Caco-2 (cell line): ENCODE measurements at regions not wholly inside any gene's neighbourhood (a gene's known extent, or its start where the extent isn't known, plus 50 kb on each side); places are given as distances from the start of the nearest gene placed in this dataset.

Experiments
- BruUV-seq: library from RNA; stranded (reverse); fragments of 400-500 nt; replicated peaks from 2 replicates; lab custom pipeline; 2021; lab: Mats Ljungman, UMichigan
- CTCF ChIA-PET: fragments of 300-600 bp; sonication (Branson Sonifier 250); formaldehyde crosslinking; loops from one replicate; lab custom pipeline; 2022; ENCODE audit warnings: antibody characterized with exemption; lab: Charles Lee
- POLR2A ChIA-PET: fragments of 300-600 bp; sonication (Branson Sonifier 250); formaldehyde crosslinking; loops from one replicate; lab custom pipeline; 2022; ENCODE audit warnings: antibody characterized with exemption; lab: Charles Lee
- DNase-seq, 2 experiments: peaks; one replicate each; pipeline versions ENCODE4 v3.0.0 to v3.0.0-alpha.2; 2020 to 2022
- H3K27me3 ChIP-seq: replicated peaks from 2 replicates; pipeline ENCODE4 v1.6.0; 2011; ENCODE audit warnings: low read length; ENCODE audit not compliant: control insufficient read depth, insufficient read depth
- H3K36me3 ChIP-seq: 2 replicates; pipeline ENCODE4 v1.5.1; 2011; ENCODE audit warnings: low read length; ENCODE audit not compliant: control insufficient read depth, insufficient read depth
- H3K4me1 ChIP-seq: fragments of 250-450 bp; sonication (Bioruptor Pico); 2 replicates; pipeline ENCODE4 v1.5.1; 2020; ENCODE audit warnings: mild to moderate bottlenecking
- H3K4me3 ChIP-seq: 2 replicates; pipeline ENCODE4 v1.5.1; 2011; ENCODE audit warnings: low read depth, mild to moderate bottlenecking, control low read depth, low read length
- H3K9me3 ChIP-seq: fragments of 250-450 bp; sonication (Bioruptor Pico); 2 replicates; pipeline ENCODE4 v1.5.1; 2020; ENCODE audit warnings: mild to moderate bottlenecking, moderate library complexity
- H3K27ac Mint-ChIP-seq: one replicate; pipeline ENCODE4 v1.8.0; 2022; ENCODE audit warnings: mixed read lengths; ENCODE audit not compliant: unreplicated experiment
- H3K27me3 Mint-ChIP-seq: one replicate; pipeline ENCODE4 v1.8.0; 2022; ENCODE audit warnings: mixed read lengths; ENCODE audit not compliant: insufficient read depth, unreplicated experiment
- H3K36me3 Mint-ChIP-seq: one replicate; pipeline ENCODE4 v1.8.0; 2022; ENCODE audit warnings: mild to moderate bottlenecking, mixed read lengths; ENCODE audit not compliant: insufficient read depth, unreplicated experiment
- H3K4me1 Mint-ChIP-seq: one replicate; pipeline ENCODE4 v1.8.0; 2022; ENCODE audit warnings: low read depth, mixed read lengths; ENCODE audit not compliant: unreplicated experiment
- H3K4me3 Mint-ChIP-seq: one replicate; pipeline ENCODE4 v1.8.0; 2022; ENCODE audit warnings: mild to moderate bottlenecking, moderate library complexity, mixed read lengths; ENCODE audit not compliant: unreplicated experiment
- H3K9me3 Mint-ChIP-seq: one replicate; pipeline ENCODE4 v1.8.0; 2022; ENCODE audit warnings: mixed read lengths; ENCODE audit not compliant: unreplicated experiment
- intact Hi-C: fragments of 100-400 bp; cut with micrococcal nuclease; formaldehyde crosslinking; loops from one replicate; pipeline ENCODE4 v1.10.0; 2022; ENCODE audit not compliant: unreplicated experiment
- TF ChIP-seq, protein P1 (sequence below), 2 experiments: fragments of 200-600 bp in 1 of 2; IDR thresholded peaks; 1 replicate in 1 of 2; 2 replicates in 1 of 2; pipeline versions ENCODE4 v1.5.1 to v1.8.0; 2011 to 2022; ENCODE audit warnings: antibody characterized with exemption in 1 of 2, control low read depth in 1 of 2, inconsistent platforms in 1 of 2, low read depth in 1 of 2, low read length in 1 of 2, mild to moderate bottlenecking in 1 of 2, moderate library complexity in 1 of 2; ENCODE audit not compliant: insufficient read depth in 1 of 2, severe bottlenecking in 1 of 2, unreplicated experiment in 1 of 2

GRCh38 chr5:103755974-103756373, 193.4 kb upstream of the NUDT12 start:
- BruUV-seq = no TSS peak
- H3K36me3 Mint-ChIP-seq = no peaks in the 10 kb centered on the region
- Histone ChIP-seq H3K4me3 (no peak overlapping the region), H3K36me3 (no peaks in the 10 kb centered on the region), H3K4me1 (no peaks in the 10 kb centered on the region), H3K27me3 (no peaks in the 10 kb centered on the region), H3K9me3 (no peaks in the 10 kb centered on the region)
- H3K27ac Mint-ChIP-seq = no peak overlapping the region
- POLR2A ChIA-PET = no interaction called here
- intact Hi-C loops = no loop called here
- no peak overlapping the region for H3K4me3 Mint-ChIP-seq
- peaks cover 10% of the 10 kb centered on the region for H3K27me3 Mint-ChIP-seq
- TF ChIP-seq, protein P1, sequence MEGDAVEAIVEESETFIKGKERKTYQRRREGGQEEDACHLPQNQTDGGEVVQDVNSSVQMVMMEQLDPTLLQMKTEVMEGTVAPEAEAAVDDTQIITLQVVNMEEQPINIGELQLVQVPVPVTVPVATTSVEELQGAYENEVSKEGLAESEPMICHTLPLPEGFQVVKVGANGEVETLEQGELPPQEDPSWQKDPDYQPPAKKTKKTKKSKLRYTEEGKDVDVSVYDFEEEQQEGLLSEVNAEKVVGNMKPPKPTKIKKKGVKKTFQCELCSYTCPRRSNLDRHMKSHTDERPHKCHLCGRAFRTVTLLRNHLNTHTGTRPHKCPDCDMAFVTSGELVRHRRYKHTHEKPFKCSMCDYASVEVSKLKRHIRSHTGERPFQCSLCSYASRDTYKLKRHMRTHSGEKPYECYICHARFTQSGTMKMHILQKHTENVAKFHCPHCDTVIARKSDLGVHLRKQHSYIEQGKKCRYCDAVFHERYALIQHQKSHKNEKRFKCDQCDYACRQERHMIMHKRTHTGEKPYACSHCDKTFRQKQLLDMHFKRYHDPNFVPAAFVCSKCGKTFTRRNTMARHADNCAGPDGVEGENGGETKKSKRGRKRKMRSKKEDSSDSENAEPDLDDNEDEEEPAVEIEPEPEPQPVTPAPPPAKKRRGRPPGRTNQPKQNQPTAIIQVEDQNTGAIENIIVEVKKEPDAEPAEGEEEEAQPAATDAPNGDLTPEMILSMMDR (IDR thresholded peaks at IDR 0.05; ENCODE audit: insufficient read depth in 1 of 2, low read depth in 1 of 2, low read length in 1 of 2, severe bottlenecking in 1 of 2, unreplicated experiment in 1 of 2) = no peak
- H3K9me3 Mint-ChIP-seq = no peaks in the 10 kb centered on the region
- CTCF ChIA-PET = no interaction called here
- no peak for DNase-seq
- no peaks in the 10 kb centered on the region for H3K4me1 Mint-ChIP-seq

- CTCF ChIA-PET = no interaction called here
- no peak overlapping the region for H3K4me3 Mint-ChIP-seq
- Histone ChIP-seq H3K4me3 (no peak overlapping the region), H3K27me3 (no peaks in the 10 kb centered on the region; the same call in 1 of the 2 replicates), H3K9me3 (no peaks in the 10 kb centered on the region), H3K4me1 (no peaks in the 10 kb centered on the region), H3K36me3 (no peaks in the 10 kb centered on the region)
- POLR2A ChIA-PET = no interaction called here
- DNase-seq = no peak
- BruUV-seq = no TSS peak
- TF ChIP-seq, protein P1 (IDR thresholded peaks at IDR 0.05; ENCODE audit: insufficient read depth in 1 of 2, low read depth in 1 of 2, low read length in 1 of 2, severe bottlenecking in 1 of 2, unreplicated experiment in 1 of 2) = no peak
- H3K4me1 Mint-ChIP-seq = no peaks in the 10 kb centered on the region
- no peak overlapping the region for H3K27ac Mint-ChIP-seq
- H3K27me3 Mint-ChIP-seq = peaks cover 4% of the 10 kb centered on the region
- intact Hi-C loops = no loop called here
- H3K9me3 Mint-ChIP-seq = no peaks in the 10 kb centered on the region
- no peaks in the 10 kb centered on the region for H3K36me3 Mint-ChIP-seq
Observed at GRCh38 chr5:103745353-103746065, 182.9 kb upstream of the NUDT12 start.

GRCh38 chr5:103744159-103744558, 181.6 kb upstream of the NUDT12 start:
- H3K4me1 Mint-ChIP-seq = no peaks in the 10 kb centered on the region
- H3K27me3 ChIP-seq = no peaks in the 10 kb centered on the region; the same call in 1 of the 2 replicates
- no peak for DNase-seq
- POLR2A ChIA-PET = no interaction called here
- H3K27ac Mint-ChIP-seq = no peak overlapping the region
- H3K27me3 Mint-ChIP-seq = peaks cover 4% of the 10 kb centered on the region
- H3K4me3 Mint-ChIP-seq = no peak overlapping the region
- intact Hi-C loops = no loop called here
- H3K4me3 ChIP-seq = no peak overlapping the region
- H3K36me3 Mint-ChIP-seq = no peaks in the 10 kb centered on the region
- no peaks in the 10 kb centered on the region for H3K4me1 ChIP-seq
- TF ChIP-seq, protein P1 (IDR thresholded peaks at IDR 0.05; ENCODE audit: insufficient read depth in 1 of 2, low read depth in 1 of 2, low read length in 1 of 2, severe bottlenecking in 1 of 2, unreplicated experiment in 1 of 2) = no peak
- 0 out of 2 replicates have a peak, but pooled peaks cover 3% of the 10 kb centered on the region for H3K9me3 ChIP-seq
- no peaks in the 10 kb centered on the region for H3K9me3 Mint-ChIP-seq
- no peaks in the 10 kb centered on the region for H3K36me3 ChIP-seq
- BruUV-seq = no TSS peak
- CTCF ChIA-PET = no interaction called here
